ENCODE measurements at regions not wholly inside any gene's neighbourhood (a gene's known extent, or its start where the extent isn't known, plus 50 kb on each side); places are given as distances from the start of the nearest gene placed in this dataset.

DNA sequence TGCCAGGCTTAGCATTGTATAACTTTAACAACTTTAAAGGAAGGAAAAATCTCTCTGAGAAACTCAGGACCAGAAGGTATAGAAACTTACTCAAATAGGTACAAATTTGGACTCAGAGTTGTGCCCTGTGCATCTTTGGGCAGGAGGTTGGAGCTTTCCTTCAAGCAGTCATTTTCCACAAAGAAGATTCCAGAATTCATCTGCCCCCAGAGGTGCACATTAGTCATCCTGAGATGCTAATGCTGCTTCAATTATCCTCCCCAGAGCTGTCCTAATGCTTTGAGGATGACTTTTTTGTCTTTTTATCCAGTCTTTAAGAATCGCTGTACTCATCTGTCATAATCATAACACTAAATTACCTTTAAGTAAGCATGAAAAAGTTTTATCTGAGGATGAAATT is 243.0 kb upstream of the WWC1 start:
- no peak for DNase-seq (ENCODE audit: low spot score)
- ATAC-seq, result no peak
- intact Hi-C loops (cut with DNase I), result no loop called here

DNA sequence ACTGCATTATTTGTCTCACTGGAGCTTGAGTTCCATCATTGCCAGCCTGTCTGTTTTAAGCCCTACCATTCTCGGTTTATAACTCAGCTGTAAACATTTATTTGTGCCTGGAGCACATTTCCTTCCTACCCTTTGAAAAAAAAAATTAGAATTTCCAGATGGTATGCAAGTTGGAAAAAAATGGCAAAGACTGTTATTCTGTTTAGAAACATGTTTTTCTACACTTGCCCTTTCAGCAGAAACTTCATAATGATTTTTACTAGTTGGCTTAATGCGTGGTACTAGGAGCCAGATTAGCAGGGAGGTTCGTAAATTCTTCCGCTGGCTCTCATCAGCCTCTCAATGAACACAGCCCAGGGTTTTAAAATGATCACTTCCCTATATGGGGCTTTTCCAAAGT is 238.8 kb upstream of the WWC1 start:
- ATAC-seq (no peak), DNase-seq (ENCODE audit: low spot score) (no peak)
- intact Hi-C loops (cut with DNase I), result no loop called here

DNA sequence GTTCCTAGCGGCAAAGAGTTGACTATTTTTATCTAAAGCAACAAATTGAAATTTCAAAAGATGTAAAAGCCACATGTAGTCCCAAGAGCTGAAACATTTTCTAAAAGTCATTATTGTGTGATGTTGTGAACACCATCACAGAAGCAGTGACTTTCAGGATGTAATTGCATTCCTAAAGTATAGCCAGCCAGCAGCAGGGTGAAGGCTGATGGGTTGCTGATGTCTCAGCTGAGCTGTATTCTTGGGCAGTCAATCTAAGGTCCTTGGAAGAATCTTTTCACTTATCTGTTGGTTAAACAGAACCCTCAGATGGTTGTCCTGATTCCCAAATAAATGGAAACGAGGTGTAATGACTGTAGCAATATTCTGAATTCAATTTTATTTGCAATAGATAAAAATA is 237.4 kb upstream of the WWC1 start:
- ATAC-seq (no peak), DNase-seq (ENCODE audit: low spot score) (no peak)

DNA sequence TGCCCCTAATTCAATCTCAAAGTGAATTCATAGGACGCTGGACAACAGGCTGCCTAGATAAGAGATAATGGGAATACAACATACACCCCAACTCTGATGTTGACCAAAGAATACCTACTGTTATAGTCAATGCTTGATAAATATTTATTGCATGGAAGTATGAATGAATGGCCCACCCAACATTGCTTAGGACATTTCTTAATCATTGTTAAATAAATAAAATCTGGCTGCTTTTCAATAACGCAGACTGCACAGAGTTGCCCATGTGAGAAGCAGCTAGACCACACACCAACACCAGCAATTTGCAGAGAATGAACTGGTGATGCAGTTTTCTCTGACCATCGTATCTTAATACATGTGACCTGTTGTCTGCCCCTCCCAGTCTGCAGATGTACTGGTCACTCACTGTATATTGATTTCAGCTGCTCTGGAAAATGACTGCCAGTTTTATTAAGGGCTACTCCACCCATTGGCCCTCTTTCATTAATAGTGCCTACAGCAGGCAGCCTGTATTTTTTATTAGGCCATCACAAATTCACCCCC is 236.2 kb upstream of the WWC1 start:
- DNase-seq (ENCODE audit: low spot score) (no peak), ATAC-seq (peak; percentile 70)
- intact Hi-C loops (cut with DNase I), result no loop called here

More for the DNA sequence above, 237.4 kb upstream of the WWC1 start:
- intact Hi-C loops (cut with DNase I), result no loop called here

DNA sequence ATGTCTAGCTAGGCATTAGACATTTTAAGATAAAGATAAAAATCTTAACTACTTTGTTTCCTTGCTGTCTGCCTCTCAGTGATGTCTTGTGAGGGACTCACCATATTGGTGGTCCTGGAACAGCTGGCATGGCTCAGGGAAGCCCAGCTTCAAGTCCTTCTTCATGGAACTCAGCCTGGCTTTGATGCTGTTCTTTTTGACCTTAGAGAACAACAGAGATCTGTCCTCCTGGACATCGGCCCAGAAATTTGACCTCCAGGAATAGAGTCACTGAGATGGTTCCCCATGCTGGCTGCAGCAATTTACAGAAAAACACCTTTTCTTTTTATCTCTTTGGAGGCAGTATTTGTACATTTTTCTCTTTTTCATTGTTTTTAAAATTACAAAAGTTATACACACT is 235.5 kb upstream of the WWC1 start:
- DNase-seq (ENCODE audit: low spot score) (peak; percentile 68), ATAC-seq (peak; percentile 68)
- intact Hi-C loops (cut with DNase I), result no loop called here

DNA sequence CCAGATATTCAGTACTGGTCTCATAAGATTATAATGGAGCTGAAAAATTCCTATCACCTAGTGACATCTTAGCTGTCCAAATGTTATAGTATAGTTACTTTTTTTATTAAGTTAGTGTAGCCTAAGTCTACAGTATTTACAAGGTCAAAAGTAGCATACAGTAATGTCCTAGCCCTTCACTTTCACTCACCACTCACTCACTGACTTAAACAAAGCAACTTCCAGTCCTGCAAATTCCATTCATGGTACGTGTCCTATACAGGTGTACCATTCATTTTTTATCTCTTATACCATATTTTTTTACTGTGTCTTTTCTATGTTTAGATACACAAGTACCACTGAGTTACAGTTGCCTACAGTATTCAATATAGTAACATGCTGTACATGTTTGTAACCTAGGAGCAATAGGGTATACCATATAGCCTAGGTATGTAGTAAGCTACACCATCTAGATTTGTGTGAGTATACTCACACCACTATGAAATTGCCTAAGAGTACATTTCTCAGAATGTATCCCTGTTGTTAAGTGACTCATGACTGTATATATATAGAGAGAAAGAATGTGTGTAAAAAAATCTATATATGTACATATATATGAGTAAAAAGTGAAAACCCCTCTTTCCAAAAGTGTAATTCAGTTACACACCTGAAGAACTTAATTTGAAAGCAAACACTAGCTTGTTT is 234.8 kb upstream of the WWC1 start:
- DNase-seq (ENCODE audit: low spot score) (no peak), ATAC-seq (no peak)
- intact Hi-C loops (cut with DNase I), result no loop called here

DNA sequence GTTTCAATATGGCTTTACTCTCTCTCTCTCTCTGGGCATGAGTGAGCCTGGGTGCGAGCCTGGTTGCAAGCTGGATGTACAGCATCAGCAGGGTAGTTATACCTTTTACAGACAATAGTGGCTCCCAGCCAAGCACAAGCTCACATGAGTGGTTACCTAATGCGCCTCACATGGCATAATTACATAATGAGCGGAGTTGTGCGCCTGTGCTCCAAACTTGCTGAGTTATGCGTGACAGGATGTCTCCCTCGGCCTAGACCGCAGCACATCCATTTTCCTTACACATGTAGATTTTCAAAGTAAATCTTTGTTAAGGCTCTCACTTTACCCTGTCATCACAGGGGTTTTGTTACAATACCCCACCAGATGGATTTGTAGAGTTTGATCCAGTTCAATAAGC is 233.5 kb upstream of the WWC1 start:
- no peak for ATAC-seq
- intact Hi-C loops (cut with DNase I), result no loop called here
- DNase-seq (ENCODE audit: low spot score), result no peak

DNA sequence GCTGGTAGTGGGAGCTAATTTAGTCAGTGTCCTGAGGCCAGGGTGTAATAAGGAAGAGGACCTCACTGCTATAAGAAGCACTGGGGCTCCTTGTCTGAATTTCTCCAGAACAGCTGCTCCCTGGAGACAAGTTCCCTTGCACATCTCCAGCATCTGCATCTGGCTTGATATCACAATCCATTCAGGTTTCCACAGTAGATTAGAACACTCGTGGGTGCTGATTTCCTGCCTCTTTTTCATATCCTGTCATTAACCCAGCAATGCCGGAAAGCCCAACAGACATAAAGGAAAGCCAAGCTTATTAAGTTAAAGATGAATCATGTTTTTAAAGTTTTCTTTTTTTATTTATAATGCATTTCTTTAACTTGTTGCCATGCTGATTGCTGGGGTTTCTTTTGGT is 232.3 kb upstream of the WWC1 start:
- ATAC-seq (peak; percentile 30), DNase-seq (ENCODE audit: low spot score) (no peak)
- intact Hi-C loops (cut with DNase I), result no loop called here

DNA sequence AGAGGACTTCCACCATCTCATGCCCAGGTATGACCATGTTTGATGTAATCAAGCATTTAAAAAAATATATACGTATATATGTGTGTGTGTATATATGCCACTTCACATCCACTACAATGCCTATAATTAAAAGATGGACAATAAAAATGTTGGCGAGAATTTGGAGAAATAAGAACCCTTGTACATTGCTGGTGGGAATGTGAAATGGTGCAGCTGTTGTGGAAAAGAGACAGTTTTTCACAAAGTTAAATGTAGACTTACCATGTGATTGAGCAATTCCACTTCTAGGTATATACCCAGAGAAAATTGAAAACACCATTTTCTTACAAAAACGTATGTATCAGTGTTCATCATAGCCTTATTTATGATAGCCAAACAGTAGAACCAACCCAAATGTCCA is 229.2 kb upstream of the WWC1 start:
- DNase-seq (ENCODE audit: low spot score), result no peak
- intact Hi-C loops (cut with DNase I), result no loop called here
- no peak for ATAC-seq

DNA sequence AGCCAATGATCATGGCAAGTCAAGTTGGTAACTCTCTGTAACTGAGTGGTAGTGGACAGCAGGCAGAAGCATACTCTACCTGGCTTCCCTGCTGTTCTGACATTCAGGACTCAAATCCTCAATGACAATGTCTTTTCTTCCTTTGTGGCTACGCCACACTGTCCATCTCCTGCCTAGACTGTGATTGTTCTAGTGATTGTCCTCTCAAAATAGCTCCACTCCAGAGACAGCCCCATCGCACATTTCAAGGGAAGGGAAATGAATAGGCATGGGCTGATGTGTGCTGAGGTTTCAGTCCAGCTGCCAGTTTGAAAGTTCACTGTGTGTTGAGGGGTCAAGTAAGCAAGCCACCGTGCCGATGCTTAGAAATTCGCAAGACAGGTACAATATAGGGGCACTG is 227.0 kb upstream of the WWC1 start:
- no peak for ATAC-seq
- intact Hi-C loops (cut with DNase I), result no loop called here
- no peak for DNase-seq (ENCODE audit: low spot score)

DNA sequence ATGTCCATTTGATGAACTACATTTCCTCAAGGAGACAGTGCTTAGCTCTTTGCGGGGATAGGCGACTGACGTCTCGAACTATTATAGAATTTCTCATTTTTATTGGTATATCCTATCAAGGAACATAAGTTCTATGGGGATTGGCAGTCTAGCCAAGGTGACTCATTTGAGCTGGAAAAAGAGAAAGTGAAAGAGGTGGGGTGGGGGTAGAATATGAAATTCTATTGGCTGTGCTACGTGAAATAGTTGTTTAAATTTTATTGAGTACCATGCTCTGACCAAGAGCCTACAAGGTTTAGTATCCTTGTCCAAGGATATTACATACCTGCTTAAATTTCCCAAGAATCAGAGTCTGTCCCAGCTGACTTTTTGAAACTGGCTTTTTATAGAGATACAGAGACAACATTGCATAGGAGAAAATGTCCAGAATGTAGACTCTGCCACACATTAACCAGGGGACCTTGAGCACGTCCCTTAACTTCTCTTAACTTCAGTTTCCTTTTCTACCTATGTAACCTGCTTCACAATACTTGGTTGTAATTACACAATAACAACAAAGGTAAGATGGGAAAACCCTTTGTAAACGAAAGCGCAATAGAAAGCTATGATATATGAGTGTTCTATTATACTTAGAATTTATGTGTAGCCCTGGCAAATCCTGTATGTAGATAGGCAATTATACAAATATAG is 226.4 kb upstream of the WWC1 start:
- ATAC-seq (no peak), DNase-seq (ENCODE audit: low spot score) (no peak)
- intact Hi-C loops (cut with DNase I), result no loop called here

DNA sequence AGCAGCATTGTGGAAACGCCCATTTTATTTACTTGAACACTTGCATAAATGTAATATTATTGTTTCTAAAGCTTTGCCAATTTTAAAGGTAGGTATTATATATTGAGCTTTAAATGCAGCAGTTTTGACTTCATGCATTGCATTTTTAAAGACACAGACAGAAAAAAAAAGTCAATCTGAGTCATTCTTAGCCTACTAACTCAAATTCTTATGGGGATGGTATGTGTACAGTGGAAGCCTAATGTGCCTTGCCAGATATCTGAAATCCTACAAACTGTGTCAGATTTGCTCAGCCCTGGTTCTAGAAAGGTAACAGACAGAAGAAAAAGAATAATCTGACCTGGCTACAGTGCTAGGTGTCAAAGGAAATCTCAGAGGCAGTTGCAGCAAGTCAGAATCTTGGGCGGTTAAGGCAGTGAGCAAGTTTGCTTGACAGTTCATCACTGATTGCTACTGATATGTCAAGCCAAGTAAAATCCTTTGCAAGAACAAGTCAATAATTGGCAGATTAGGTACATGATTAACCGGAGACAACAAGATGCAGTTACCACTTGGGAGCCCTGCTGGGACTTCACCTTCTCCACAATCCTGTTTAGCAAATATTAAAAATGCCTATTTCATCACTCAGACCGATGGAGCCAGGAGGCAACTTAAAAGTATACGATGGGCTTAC is 224.8 kb upstream of the WWC1 start:
- intact Hi-C loops (cut with DNase I), result no loop called here
- DNase-seq (ENCODE audit: low spot score), result no peak
- no peak for ATAC-seq

DNA sequence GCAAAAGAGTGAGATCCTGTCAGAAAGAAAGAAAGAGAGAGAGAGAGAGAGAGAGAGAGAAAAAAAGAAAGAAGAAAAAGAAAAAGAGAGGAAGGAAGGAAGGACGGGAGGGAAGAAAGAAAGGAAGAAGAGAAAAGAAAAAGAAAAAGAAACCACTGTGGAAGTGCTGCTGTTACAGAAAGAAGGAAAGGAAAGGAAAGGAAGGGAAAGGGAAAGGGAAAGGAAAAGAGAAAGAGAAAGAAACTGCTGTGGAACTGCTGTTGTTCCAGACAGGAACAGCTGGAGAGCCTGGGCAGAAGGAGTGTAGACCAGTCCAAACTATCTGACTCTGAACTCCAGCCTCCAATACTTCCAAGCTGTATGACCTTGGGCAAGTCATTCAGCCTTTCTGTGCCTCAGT is 220.7 kb upstream of the WWC1 start:
- DNase-seq (ENCODE audit: low spot score) (no peak), ATAC-seq (no peak)
- intact Hi-C loops (cut with DNase I), result no loop called here

DNA sequence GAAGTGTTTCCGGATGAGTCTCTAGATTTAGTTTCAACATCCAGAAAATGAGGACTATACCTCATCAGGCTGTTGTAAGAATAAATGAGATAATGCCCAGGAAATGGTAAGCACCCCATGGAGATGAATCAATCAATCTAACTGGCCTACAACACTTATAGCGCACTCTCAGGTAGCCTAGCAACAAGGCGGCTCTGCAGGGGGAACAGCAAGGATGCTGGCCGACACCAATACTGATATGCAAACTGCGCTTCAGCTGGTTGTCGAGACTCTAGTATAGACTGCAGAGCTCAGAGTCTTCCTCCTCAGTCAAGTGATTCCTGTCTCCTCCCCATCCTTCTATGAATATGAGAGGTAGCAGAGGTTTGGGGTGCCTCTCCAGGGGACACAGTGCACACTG is 218.8 kb upstream of the WWC1 start:
- DNase-seq (ENCODE audit: low spot score), result no peak
- intact Hi-C loops (cut with DNase I), result no loop called here
- no peak for ATAC-seq

DNA sequence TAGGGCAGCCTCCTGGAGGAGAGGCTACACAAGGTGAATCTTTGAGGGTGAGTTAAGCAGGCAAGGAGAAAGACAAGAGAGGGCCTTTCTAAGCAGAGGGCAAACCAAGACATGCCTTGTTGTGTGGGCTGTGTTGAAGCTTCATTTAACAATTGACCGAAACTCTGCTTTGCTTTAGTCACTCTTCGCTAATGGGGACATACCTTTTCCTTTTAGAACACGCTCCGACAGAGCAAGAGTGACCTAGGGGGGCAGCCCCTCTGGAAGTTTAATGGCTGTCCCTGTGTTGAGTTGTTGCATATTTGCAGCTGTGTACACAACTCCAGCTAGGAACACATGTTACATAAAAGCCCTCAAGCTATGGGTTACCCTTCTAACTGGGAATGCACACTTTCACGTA is 218.1 kb upstream of the WWC1 start:
- ATAC-seq, result peak; percentile 41
- intact Hi-C loops (cut with DNase I), result no loop called here
- DNase-seq (ENCODE audit: low spot score), result no peak

DNA sequence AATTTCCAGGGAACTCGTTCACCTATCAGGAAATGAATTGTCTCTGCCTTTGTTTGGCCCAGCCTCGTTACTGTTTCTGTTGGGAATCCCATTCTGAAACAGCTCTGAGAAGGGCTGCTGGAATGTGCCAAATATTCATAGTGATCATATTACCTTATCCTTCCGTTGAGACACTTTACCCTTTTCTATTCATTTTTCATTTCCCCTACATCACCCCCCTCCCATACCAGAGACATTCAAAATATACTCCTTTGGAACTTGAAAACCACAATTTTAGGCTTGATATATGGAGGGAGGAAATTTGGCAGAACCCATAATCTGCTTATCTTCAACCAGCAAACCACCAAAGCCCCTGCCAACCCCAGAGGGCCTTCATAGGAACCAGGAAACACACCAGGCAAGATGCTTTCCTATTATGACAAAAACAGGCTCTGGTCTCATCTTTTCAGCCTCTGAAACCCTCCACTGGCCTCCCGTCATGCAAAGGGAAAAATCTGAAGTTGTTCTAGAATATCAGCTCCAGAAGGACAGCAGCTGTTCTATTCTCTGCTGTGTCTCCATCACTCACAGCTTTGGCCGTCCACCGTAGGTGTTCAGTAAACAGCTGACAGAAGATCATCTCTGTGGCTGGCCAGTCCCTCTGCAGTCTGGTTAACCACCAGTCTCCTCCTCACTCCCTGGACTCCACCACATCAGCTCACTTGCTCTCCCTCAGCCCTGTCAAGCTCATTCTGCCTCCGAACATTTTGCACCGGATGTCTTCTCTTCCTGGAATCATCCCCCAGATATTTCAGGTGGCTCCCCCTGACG is 217.2 kb upstream of the WWC1 start:
- intact Hi-C loops (cut with DNase I), result no loop called here
- ATAC-seq, result no peak
- DNase-seq (ENCODE audit: low spot score), result no peak

DNA sequence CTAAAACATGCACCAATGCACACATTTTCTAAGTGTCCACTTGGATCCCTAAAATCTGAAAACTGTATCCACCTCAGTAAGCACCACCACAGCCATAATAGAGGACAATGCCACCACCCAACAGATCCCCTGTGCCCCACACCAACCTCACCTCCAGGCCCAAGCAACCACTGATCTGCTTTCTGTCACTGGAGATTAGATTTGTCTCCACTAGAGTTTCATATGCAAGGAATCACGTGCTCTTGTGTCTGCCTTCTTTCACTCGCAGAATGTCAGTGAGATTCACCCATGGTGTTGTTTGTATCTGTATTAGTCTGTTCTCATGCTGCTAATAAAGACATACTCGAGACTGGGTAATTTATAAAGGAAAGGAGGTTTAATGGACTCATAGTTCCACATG is 216.1 kb upstream of the WWC1 start:
- ATAC-seq (no peak), DNase-seq (ENCODE audit: low spot score) (no peak)
- intact Hi-C loops (cut with DNase I), result no loop called here

DNA sequence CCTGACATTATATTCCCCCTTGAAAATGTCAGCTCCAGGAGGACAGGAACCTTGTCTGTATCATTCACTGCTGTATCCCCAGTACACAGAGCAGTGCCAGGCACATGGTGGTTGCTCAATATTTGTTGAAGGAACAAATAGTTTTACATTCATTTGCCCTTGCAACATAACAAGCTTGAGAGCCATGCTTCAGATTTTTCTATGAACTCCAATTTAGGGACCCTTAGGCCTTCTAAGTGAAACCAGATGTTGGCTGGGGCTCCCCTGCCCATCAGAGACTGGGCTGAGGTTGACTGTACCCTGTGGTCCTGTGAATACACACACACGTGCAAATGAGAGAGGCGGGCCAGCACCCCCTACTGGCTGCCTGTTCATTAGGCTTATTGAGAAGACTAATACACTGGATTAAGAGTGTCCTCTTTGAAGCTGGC is 214.9 kb upstream of the WWC1 start:
- ATAC-seq, result peak; percentile 97
- peak; percentile 69 for DNase-seq (ENCODE audit: low spot score)
- intact Hi-C loops (cut with DNase I), result no loop called here

DNA sequence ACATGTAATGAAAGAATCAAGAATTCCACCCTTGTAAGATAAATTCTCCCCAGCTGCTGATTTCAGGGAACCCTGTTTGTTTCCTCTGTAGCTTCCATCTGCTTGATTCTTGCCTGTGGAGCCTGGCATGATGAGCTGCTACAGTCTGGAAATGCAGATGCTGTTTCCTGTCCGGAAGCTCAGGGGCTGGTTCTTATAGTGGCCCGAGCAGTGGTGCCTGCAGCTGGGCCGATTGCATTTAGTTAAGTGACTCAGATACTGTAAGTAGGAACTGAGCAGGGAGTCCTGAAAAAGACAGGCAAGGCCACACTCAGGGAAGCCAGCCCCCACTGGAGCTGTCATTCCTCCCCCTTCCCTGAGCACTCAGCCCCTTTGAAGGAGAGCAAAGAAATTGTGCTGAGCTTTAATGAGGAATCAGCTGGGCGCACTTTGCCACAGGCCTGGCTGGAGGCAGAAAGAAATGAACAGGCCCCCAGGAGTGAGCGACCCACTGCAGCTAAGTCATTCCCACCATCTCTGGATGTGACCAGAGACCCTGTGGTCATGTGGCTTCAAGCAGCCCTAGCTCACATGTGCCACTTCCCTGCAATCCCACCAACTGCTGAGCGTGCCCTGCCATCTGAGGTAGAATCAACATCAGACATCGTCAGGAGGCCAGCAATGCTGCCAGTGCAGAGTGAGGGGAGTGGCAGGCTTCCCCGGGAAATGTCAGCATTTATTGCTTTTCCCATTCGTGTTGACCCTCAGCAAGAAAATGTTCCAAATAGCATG is 206.0 kb upstream of the WWC1 start:
- DNase-seq (ENCODE audit: low spot score) (no peak), ATAC-seq (peak; percentile 46)

More for the DNA sequence above, 206.0 kb upstream of the WWC1 start:
- intact Hi-C loops (cut with DNase I), result loop anchor here (5.0 kb wide), 1 partner anchor 1722 kb away; no protein-coding TSS in a partner anchor

Data from sciatic nerve (tissue), 2 donors.